Keratinocyte (primary cell): ENCODE measurements at regions not wholly inside any gene's neighbourhood (a gene's known extent, or its start where the extent isn't known, plus 50 kb on each side); places are given as distances from the start of the nearest gene placed in this dataset.

Source experiments
- DNase-seq: peaks from one replicate; pipeline ENCODE4 v3.0.0-alpha.2; 2011; ENCODE audit warnings: low read depth, missing footprints, low spot score
- FAIRE-seq: peaks from 2 replicates; lab custom pipeline; 2011; peaks lifted over from hg19 to GRCh38; lab: Jason Lieb, UNC
- H2AFZ ChIP-seq: 2 replicates; pipeline ENCODE4 v1.6.0; 2012; ENCODE audit warnings: low read length, control low read depth, inconsistent platforms; ENCODE audit not compliant: control insufficient read depth
- H3K27ac ChIP-seq: 2 replicates; pipeline ENCODE4 v1.5.1; 2011; ENCODE audit warnings: low read length; ENCODE audit not compliant: control insufficient read depth, insufficient read depth
- H3K27me3 ChIP-seq: 3 replicates; pipeline ENCODE4 v1.6.0; 2011; ENCODE audit warnings: low read length; ENCODE audit not compliant: control insufficient read depth, insufficient read depth; ENCODE audit errors: extremely low read depth
- H3K36me3 ChIP-seq, 2 experiments: 2 replicates in 1 of 2; 3 replicates in 1 of 2; pipeline ENCODE4 v1.5.1; 2011; ENCODE audit warnings: low read length in 2 of 2, mild to moderate bottlenecking in 1 of 2; ENCODE audit not compliant: control insufficient read depth in 2 of 2, insufficient read depth in 2 of 2; ENCODE audit errors: extremely low read depth in 1 of 2
- H3K4me1 ChIP-seq: 3 replicates; pipeline ENCODE4 v1.5.1; 2011; ENCODE audit warnings: low read length; ENCODE audit not compliant: control insufficient read depth, insufficient read depth; ENCODE audit errors: extremely low read depth
- H3K4me2 ChIP-seq: 3 replicates; pipeline ENCODE4 v1.6.0; 2011; ENCODE audit warnings: low read depth, low read length; ENCODE audit not compliant: control insufficient read depth, insufficient read depth; ENCODE audit errors: extremely low read depth
- H3K4me3 ChIP-seq, 3 experiments: fragments of 200-600 bp in 1 of 3; sonication (generic) in 1 of 3; 2 replicates in 2 of 3; 3 replicates in 1 of 3; pipeline ENCODE4 v1.5.1; 2011 to 2016; ENCODE audit warnings: low read length in 3 of 3, mild to moderate bottlenecking in 3 of 3, control low read depth in 2 of 3, inconsistent platforms in 1 of 3, low read depth in 1 of 3, mixed read lengths in 1 of 3, mixed run types in 1 of 3, moderate library complexity in 1 of 3; ENCODE audit not compliant: control insufficient read depth in 2 of 3, insufficient read depth in 2 of 3; ENCODE audit errors: extremely low read depth in 1 of 3
- H3K79me2 ChIP-seq: 2 replicates; pipeline ENCODE4 v1.6.0; 2012; ENCODE audit warnings: low read length; ENCODE audit not compliant: control insufficient read depth, insufficient read depth
- H3K9ac ChIP-seq: 3 replicates; pipeline ENCODE4 v1.6.0; 2011; ENCODE audit warnings: low read length; ENCODE audit not compliant: control insufficient read depth, insufficient read depth; ENCODE audit errors: extremely low read depth
- H3K9me1 ChIP-seq: 3 replicates; pipeline ENCODE4 v1.6.0; 2011; ENCODE audit warnings: low read length; ENCODE audit not compliant: control insufficient read depth, insufficient read depth; ENCODE audit errors: extremely low read depth
- H3K9me3 ChIP-seq: 2 replicates; pipeline ENCODE4 v1.5.1; 2012; ENCODE audit warnings: low read depth, low read length; ENCODE audit not compliant: control insufficient read depth
- H4K20me1 ChIP-seq: 3 replicates; pipeline ENCODE4 v1.6.0; 2011; ENCODE audit warnings: low read length; ENCODE audit not compliant: control insufficient read depth, insufficient read depth; ENCODE audit errors: extremely low read depth
- EZH2 ChIP-seq: IDR thresholded peaks from one replicate; pipeline ENCODE4 v1.6.1; 2012; ENCODE audit warnings: inconsistent platforms, mild to moderate bottlenecking, low read length, moderate library complexity
- dilution Hi-C: fragments of 300-500 bp; cut with MboI; formaldehyde crosslinking; loops from one replicate; pipeline ENCODE4 v1.7.0; 2020; ENCODE audit warnings: low sequenced_read_pairs; ENCODE audit not compliant: extremely low pct_ligation_motif_present
- TF ChIP-seq, protein P1 (sequence below), 3 experiments: IDR thresholded peaks in 1 of 3; conservative IDR thresholded peaks in 1 of 3; optimal IDR thresholded peaks in 1 of 3; 2 replicates in 2 of 3; 3 replicates in 1 of 3; pipeline versions ENCODE3 to v1.5.1; 2011; ENCODE audit warnings: low read length in 3 of 3, mild to moderate bottlenecking in 3 of 3, moderate library complexity in 2 of 3, control low read depth in 1 of 3, inconsistent platforms in 1 of 3; ENCODE audit not compliant: insufficient read depth in 2 of 3; ENCODE audit errors: extremely low read depth in 1 of 3

GRCh38 chr2:168300460-168300859 is 53.1 kb upstream of the STK39 start:
- no peak overlapping the region for H3K9ac ChIP-seq
- H3K27ac ChIP-seq: no peak overlapping the region
- H3K4me3 ChIP-seq: no peak overlapping the region
- H3K4me2 ChIP-seq: no peak overlapping the region
- H3K4me1 ChIP-seq: no peaks in the 10 kb centered on the region
- H3K79me2 ChIP-seq: no peaks in the 10 kb centered on the region
- no peak for TF ChIP-seq EZH2
- TF ChIP-seq, protein P1, sequence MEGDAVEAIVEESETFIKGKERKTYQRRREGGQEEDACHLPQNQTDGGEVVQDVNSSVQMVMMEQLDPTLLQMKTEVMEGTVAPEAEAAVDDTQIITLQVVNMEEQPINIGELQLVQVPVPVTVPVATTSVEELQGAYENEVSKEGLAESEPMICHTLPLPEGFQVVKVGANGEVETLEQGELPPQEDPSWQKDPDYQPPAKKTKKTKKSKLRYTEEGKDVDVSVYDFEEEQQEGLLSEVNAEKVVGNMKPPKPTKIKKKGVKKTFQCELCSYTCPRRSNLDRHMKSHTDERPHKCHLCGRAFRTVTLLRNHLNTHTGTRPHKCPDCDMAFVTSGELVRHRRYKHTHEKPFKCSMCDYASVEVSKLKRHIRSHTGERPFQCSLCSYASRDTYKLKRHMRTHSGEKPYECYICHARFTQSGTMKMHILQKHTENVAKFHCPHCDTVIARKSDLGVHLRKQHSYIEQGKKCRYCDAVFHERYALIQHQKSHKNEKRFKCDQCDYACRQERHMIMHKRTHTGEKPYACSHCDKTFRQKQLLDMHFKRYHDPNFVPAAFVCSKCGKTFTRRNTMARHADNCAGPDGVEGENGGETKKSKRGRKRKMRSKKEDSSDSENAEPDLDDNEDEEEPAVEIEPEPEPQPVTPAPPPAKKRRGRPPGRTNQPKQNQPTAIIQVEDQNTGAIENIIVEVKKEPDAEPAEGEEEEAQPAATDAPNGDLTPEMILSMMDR (optimal IDR thresholded peaks at IDR 0.05 in 1 of 3, IDR thresholded peaks at IDR 0.05 in 1 of 3, conservative IDR thresholded peaks at IDR 0.05 in 1 of 3; ENCODE audit: extremely low read depth in 1 of 3, insufficient read depth in 2 of 3, low read length in 3 of 3): no peak
- no peak overlapping the region for H2AFZ ChIP-seq
- H3K36me3 ChIP-seq: no peaks in the 10 kb centered on the region
- DNase-seq (no peak), FAIRE-seq (no peak)
- no peaks in the 10 kb centered on the region for H3K27me3 ChIP-seq
- dilution Hi-C loops: no loop called here
- no peaks in the 10 kb centered on the region for H3K9me1 ChIP-seq
- no peaks in the 10 kb centered on the region for H3K9me3 ChIP-seq
- H4K20me1 ChIP-seq: no peaks in the 10 kb centered on the region

DNA sequence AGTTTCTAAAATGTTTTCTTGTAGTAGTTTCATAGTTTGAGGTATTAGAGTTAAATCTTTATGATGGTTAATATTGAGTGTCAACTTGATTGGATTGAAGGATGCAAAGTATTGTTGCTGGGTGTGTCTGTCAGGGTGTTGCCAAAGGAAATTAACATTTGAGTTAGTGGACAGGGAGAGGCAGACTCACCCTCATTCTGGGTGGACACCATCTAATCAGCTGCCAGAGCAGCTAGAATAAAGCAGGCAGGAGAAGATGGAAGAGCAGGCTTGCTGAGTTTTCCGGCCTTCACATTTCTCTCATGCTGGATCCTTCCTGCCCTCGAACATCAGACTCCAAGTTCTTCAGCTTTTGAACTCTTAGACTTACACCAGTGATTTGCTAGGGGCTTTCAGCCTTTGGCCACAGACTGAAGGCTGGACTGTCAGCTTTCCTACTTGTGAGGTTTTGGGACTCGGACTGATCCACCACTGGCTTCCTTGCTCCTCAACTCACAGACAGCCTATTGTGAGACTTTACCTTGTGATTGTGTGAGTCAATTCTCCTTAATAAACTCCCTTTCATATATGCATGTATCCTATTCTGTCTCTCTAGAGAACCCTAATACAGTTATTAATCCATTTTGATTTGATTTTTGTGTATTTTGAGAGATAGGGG is 56.8 kb upstream of the STK39 start:
- H3K27ac ChIP-seq: no peak overlapping the region
- FAIRE-seq (no peak), DNase-seq (no peak)
- no peaks in the 10 kb centered on the region for H3K9me3 ChIP-seq
- no peak overlapping the region for H3K4me2 ChIP-seq
- no peaks in the 10 kb centered on the region for H3K27me3 ChIP-seq
- no peak overlapping the region for H2AFZ ChIP-seq
- no peaks in the 10 kb centered on the region for H3K9me1 ChIP-seq
- H3K4me3 ChIP-seq: no peak overlapping the region
- TF ChIP-seq EZH2: no peak
- TF ChIP-seq, protein P1 (optimal IDR thresholded peaks at IDR 0.05 in 1 of 3, IDR thresholded peaks at IDR 0.05 in 1 of 3, conservative IDR thresholded peaks at IDR 0.05 in 1 of 3; ENCODE audit: extremely low read depth in 1 of 3, insufficient read depth in 2 of 3, low read length in 3 of 3): no peak
- no peaks in the 10 kb centered on the region for H3K4me1 ChIP-seq
- dilution Hi-C loops: no loop called here
- no peaks in the 10 kb centered on the region for H3K79me2 ChIP-seq
- no peak overlapping the region for H3K9ac ChIP-seq
- no peaks in the 10 kb centered on the region for H3K36me3 ChIP-seq
- H4K20me1 ChIP-seq: no peaks in the 10 kb centered on the region
